ENCODE measurements at regions not wholly inside any gene's neighbourhood (a gene's known extent, or its start where the extent isn't known, plus 50 kb on each side); places are given as distances from the start of the nearest gene placed in this dataset.

DNA sequence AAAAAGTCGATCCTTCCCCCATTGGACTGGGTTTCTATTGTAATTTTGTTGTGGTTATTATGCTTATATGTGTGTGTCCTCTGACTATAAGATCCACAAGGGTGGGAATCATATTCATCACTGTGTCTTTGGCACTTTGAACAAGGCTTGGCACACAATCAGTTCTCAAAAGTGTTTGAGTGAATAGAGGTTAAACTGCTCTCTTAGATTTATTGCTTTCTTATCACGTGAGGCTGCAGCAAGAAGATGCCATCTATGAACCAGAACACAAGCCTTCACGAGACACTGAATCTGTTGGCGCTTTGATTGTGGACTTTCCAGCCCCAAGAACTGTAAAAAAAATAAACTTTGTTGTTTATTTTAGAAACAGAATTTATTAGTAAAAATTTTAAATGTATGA lies 295.0 kb upstream of the MDFIC2 start:
- no peak overlapping the region for H3K4me2 ChIP-seq
- no peak for ATAC-seq
- H3K4me1 ChIP-seq = no peaks in the 10 kb centered on the region
- H3K9me3 ChIP-seq = no peaks in the 10 kb centered on the region
- H3K27ac ChIP-seq = no peak overlapping the region
- FAIRE-seq = no peak
- 34% methylated on average over 4 of the region's 4 CpGs for WGBS (ENCODE audit: missing lambda C conversion rate)
- CTCF ChIA-PET = no interaction called here
- no peak overlapping the region for H3K4me3 ChIP-seq
- POLR2A ChIA-PET = no interaction called here
- TF ChIP-seq HDAC2 (IDR thresholded peaks at IDR 0.05) (no peak), CHD2 (IDR thresholded peaks at IDR 0.05; ENCODE audit: low read length, partially characterized antibody) (no peak), HEYL (CRISPR knock-in tag; IDR thresholded peaks at IDR 0.05) (no peak), POLR2A (IDR thresholded peaks at IDR 0.05; ENCODE audit: low read length) (no peak), GATA3 (IDR thresholded peaks at IDR 0.05; ENCODE audit: borderline replicate concordance) (no peak), EHF (CRISPR knock-in tag; IDR thresholded peaks at IDR 0.05) (no peak), JUN (IDR thresholded peaks at IDR 0.05) (no peak), EP300 (IDR thresholded peaks at IDR 0.05) (no peak), ZNF302 (CRISPR knock-in tag; IDR thresholded peaks at IDR 0.05) (no peak), RAD21 (conservative IDR thresholded peaks at IDR 0.05 in 1 of 2, IDR thresholded peaks at IDR 0.05 in 1 of 2) (no peak), NR3C1 (IDR thresholded peaks at IDR 0.05) (no peak), FOSL2 (IDR thresholded peaks at IDR 0.05) (no peak), FOSL2 (CRISPR knock-in tag; IDR thresholded peaks at IDR 0.05) (no peak), CBX8 (IDR thresholded peaks at IDR 0.05) (no peak), FOSB (CRISPR knock-in tag; IDR thresholded peaks at IDR 0.05) (no peak)
- TF ChIP-seq, protein P1, sequence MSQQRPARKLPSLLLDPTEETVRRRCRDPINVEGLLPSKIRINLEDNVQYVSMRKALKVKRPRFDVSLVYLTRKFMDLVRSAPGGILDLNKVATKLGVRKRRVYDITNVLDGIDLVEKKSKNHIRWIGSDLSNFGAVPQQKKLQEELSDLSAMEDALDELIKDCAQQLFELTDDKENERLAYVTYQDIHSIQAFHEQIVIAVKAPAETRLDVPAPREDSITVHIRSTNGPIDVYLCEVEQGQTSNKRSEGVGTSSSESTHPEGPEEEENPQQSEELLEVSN (IDR thresholded peaks at IDR 0.05; ENCODE audit: borderline replicate concordance, low read depth) = no peak
- TF ChIP-seq, protein P2, sequence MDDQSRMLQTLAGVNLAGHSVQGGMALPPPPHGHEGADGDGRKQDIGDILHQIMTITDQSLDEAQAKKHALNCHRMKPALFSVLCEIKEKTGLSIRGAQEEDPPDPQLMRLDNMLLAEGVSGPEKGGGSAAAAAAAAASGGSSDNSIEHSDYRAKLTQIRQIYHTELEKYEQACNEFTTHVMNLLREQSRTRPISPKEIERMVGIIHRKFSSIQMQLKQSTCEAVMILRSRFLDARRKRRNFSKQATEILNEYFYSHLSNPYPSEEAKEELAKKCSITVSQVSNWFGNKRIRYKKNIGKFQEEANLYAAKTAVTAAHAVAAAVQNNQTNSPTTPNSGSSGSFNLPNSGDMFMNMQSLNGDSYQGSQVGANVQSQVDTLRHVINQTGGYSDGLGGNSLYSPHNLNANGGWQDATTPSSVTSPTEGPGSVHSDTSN (IDR thresholded peaks at IDR 0.05) = no peak
- TF ChIP-seq, protein P3, sequence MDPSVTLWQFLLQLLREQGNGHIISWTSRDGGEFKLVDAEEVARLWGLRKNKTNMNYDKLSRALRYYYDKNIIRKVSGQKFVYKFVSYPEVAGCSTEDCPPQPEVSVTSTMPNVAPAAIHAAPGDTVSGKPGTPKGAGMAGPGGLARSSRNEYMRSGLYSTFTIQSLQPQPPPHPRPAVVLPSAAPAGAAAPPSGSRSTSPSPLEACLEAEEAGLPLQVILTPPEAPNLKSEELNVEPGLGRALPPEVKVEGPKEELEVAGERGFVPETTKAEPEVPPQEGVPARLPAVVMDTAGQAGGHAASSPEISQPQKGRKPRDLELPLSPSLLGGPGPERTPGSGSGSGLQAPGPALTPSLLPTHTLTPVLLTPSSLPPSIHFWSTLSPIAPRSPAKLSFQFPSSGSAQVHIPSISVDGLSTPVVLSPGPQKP (IDR thresholded peaks at IDR 0.05; ENCODE audit: low read depth, low read length) = no peak
- no peak for DNase-seq (ENCODE audit: low read depth in 1 of 2, low spot score in 1 of 2)

DNA sequence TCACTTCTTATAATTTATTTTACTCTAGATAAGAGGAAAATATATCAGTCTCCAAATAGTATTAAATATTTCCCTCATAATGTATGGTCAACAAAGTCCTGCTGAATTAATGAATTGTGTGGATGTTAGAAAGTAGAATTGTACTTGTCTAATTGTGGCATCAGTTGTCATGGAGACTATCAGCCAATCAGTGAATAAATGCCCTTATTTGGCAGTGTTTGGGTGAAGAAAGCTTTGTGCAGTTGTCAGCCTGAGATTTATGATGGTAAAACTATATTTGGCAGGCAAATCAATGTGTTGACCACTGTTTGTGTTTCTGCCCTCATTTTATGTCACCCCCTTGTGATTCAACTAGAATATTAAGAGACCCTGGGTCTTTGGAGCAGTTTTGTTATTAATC lies 293.6 kb upstream of the MDFIC2 start:
- TF ChIP-seq RAD21 (conservative IDR thresholded peaks at IDR 0.05 in 1 of 2, IDR thresholded peaks at IDR 0.05 in 1 of 2) (no peak), HOXA7 (CRISPR knock-in tag; IDR thresholded peaks at IDR 0.05) (no peak), KDM5A (IDR thresholded peaks at IDR 0.05) (no peak), HOXB13 (CRISPR knock-in tag; IDR thresholded peaks at IDR 0.05; ENCODE audit: low read depth) (no peak), JUNB (IDR thresholded peaks at IDR 0.05) (no peak), PHF8 (IDR thresholded peaks at IDR 0.05; ENCODE audit: borderline replicate concordance, low read depth) (no peak), ZSCAN20 (CRISPR knock-in tag; IDR thresholded peaks at IDR 0.05) (no peak), CHD2 (IDR thresholded peaks at IDR 0.05; ENCODE audit: low read length, partially characterized antibody) (no peak), CEBPB (IDR thresholded peaks at IDR 0.05) (no peak), MAFK (IDR thresholded peaks at IDR 0.05; ENCODE audit: partially characterized antibody) (no peak), ESRRA (IDR thresholded peaks at IDR 0.05; ENCODE audit: borderline replicate concordance, low read length) (no peak), RCOR1 (IDR thresholded peaks at IDR 0.05; ENCODE audit: low read depth, low read length) (no peak), ZNF302 (CRISPR knock-in tag; IDR thresholded peaks at IDR 0.05) (no peak), RNF2 (IDR thresholded peaks at IDR 0.05; ENCODE audit: borderline replicate concordance, low read depth) (no peak)
- TF ChIP-seq, protein P3 (IDR thresholded peaks at IDR 0.05; ENCODE audit: low read depth, low read length) = no peak
- ChIA-PET POLR2A (no interaction called here), CTCF (no interaction called here)
- FAIRE-seq (no peak), DNase-seq (ENCODE audit: low read depth in 1 of 2, low spot score in 1 of 2) (no peak), ATAC-seq (no peak)
- Histone ChIP-seq H3K27ac (no peak overlapping the region), H3K9me3 (no peaks in the 10 kb centered on the region), H3K4me2 (no peak overlapping the region), H3K4me3 (no peak overlapping the region), H3K4me1 (no peaks in the 10 kb centered on the region)

Measured in A549 (cell line).